ENCODE measurements at regions not wholly inside any gene's neighbourhood (a gene's known extent, or its start where the extent isn't known, plus 50 kb on each side); places are given as distances from the start of the nearest gene placed in this dataset.

DNA sequence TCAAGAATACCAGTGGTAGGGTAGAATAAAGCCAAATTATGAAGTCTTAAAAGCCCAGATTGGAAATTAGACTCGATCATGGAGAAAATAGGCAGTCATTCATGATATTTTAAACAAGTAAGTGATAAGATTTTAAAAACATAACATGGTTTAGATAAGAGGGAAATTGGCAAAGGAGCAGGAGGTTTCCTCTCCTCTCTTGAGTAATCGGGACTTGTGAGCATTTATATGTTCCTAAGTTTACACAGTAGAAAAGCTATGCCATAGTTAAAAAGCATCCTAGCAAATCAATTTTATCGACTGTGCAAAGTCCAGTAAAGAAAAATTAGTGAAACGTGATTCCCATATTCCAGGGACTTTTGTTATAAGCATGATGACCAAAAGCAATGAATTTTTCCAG lies 313.2 kb downstream of the AHR start:
- DNase-seq: no peak

DNA sequence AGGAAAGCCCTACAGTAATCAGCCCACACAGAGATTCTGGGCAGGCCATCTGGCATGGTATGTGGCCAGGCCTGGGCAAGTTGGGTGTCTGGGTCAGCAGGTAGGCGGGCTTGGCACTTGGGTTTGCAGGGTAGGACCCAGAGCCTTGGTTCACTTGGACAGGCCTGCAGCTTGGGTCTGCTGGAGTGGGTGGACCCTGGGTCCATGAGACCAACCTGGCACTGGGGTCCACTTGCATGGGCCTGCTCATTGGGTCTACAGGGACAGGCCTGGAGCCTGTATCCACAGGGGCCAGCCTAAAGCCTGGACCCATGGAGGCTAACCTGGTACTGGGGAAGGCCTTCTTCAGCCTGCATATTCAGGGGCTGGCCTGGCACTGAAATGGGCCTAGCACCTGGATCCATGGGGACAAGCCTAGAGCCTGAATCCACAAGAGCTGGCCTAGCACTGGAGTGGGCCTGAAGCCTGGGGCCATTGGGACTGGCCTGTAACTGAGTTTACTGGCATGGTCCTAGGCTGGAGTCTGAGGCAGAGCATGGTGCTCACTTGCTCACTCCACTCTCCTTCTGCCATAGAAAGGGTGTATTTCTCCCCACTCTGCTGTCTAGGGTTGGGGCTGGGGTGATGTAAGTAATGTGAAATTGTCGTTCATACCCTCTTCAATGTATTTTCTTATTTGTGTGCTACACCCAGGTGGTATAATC lies 315.0 kb downstream of the AHR start:
- DNase-seq: no peak

DNA sequence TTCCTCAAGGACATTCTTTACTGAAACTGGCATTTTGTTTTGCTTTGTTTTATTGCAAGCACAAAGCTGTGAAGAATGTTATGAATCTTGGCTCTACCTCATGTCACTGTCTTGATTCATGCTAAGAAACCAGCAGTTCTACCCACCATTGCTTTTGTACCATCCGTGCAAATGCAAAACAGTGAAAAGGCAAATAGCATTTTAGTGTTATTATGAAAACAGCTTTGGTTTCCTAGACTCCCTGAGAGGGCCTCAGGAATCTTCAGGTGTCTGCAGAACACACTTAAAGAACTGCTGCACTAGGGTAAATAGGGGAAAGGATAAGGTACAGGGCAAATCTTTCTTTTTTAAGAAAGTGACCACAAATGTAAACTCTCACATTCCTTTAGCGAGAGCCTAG lies 318.9 kb downstream of the AHR start:
- DNase-seq: no peak

DNA sequence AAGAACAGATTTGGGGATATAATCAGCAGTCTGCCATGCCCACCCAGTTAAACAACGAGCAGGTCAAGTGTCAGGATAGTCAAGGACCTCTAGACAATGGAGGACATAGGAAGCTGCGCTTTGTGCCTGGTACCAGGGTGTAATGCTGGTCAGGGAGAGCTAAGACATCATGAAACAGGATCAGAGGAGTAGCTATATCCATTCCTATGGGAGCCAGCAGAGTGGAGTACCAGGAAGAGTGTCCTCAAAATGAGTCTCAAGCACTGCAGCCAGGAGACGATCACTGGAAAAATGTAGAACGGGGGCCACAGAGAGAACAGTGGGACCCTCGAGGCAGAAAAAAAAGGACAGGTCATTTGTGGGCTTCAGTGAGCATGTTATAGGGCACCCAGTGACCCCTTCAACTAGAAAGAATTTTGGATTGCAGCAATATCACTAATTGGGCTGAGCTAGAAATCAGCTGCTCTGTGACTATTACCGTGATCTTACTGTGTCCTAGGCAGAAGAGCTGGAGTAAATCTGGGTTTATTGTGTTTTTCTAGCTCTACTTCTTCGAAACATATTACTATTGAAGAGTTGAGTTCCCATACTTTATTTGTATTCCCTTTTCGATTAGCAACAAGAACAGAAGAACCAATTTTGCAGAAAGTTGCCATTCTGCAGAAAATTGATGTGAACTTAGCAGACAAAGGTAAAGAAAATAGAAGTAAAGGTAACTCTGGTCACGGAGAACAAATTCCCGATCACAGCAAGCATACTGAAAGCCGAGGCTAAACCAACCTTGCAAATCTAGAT lies 319.6 kb downstream of the AHR start:
- DNase-seq: no peak

DNA sequence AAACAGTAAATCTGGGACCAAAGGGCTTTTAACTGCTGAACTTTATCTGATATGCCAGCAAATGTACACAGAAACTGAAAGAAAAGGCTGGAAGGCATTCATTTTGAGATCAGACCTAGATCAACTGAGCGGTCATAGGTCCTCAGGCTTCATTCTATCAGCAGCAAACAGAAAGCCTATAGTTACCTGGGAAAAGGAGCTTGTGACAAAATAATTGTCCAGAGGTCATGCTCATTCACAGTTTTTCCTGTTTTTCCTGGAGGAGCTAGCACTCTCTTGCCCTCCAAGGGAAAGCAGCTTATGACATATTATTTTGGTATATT lies 320.2 kb downstream of the AHR start:
- DNase-seq: no peak

DNA sequence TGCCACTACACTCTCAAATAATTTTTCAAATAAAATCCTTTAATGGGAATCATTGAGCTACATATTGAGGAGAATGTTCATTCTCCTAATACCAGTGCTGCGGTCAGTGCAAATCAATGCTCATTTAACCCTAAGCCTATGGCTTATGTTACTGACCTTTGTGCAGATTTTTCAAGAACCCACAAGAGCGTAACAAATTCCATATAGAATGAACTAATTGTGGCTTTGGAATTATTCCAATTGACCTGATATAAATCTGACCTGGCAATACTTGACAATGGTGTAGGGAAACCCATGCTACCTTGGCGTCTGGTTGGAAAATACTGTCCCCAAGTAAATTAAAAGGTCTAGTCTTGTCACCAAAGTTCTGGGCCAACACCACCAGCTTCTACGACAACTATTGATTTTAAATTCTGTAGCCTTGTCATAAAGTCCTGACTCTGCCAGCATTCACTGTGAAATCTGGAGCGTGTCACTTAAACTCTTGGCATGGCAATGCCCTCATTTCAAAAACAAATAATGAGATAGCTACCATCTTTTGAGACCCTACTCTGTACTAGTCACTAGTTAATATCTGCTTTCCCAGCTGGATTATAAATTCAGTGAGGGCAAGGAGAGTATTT lies 320.9 kb downstream of the AHR start:
- DNase-seq: no peak

DNA sequence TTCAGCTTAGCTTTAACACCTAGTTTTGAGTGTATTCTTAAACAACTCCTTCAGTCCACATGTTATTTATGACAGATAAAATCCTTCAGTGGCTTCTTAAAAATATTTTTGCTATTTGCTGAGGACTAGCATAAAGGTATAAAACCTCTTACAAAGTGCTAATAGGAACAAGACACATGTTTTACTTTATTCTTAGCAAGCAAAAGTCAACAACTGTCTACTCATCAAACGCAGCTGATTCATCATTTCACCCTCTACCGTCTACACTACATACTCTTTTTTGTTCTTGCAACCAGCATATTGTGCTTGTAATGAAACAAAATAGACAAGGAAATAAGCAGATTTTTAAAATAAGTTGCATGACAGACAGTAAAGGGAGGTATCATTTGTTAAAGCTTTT lies 319.7 kb downstream of the SNX13 start:
- DNase-seq: no peak

DNA sequence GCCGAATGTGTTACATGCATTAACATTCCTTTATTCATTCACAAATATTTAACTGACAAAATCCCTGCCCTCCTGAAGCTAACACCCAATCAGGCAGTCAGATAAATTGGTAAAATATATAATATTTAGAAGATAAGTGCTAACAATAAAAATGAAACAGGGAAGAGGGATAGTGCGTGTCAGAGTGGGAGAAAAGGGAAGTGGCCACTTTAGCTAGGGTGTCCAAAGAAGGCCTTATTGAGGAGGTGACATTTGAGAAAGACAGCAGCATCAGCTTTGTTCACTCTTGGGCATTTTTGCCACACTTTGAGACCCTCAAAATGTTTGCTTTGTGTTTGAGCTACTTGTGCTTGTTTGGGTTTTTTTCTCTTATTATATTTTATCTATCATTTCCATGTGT lies 317.8 kb downstream of the SNX13 start:
- no peak for DNase-seq

DNA sequence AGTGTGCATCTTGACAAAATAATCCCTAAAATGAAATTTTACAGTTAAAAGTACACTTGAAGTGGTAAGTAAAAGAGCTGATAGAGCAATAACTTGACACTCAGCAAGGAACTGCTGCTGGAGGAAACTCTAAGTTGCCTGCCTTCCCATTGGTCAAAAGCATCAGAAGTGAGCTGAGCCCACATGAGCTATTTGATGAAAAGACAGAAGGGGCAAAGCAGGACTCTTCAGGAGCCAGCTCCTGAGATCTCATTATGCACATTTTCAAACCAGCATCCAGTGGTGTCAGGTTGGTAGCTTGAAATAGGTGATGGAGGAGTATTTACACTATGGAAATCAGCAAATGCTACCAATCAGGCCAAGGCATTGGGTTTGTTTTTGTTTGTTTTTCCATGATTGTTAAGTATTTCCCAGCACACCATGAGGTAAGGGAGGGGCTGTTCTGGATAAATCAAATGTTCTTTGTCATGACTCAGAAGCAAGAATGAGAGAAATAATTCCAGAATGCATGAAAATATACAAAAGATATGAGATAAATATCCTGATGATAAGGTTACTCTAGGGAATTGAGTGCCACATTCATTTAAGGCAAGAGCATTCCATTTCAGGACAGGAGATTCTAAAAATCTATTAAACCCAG lies 316.6 kb downstream of the SNX13 start:
- no peak for DNase-seq

DNA sequence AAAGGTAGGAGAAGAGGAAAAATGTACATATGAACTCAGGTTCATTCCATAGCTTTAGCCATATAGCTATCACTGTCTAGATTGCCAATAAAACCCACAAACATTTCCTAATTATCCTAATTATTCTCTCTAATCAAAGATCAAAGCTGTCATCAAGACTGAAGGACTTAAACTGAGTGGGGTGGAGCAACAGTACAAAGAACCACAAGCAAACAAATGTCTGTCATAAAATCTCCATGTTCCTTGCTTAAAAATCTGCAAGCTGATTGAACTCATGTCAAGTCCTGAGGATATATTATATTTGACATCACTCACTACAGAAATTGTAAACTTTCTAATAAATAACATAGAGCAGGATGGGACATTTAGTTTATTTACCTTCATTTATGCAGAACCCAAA lies 315.9 kb downstream of the SNX13 start:
- no peak for DNase-seq

DNA sequence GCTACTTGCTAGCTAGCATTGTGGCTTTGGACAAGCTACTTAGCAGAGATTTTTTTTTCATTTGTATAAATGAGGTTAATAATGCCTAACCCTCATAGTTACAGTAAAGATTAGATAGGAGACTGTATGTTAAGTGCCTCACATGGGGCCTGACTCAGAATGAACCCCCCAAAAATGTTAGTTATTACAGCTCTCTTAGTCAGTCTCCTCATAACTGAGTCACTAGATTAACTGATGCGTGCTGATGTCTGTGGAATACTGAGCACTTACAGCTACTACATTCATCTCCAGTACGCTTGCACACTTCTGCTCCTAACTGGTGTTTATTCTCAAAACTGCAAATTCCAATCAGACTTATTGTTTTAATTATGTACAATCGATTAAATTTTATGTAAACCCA lies 315.3 kb downstream of the SNX13 start:
- no peak for DNase-seq

DNA sequence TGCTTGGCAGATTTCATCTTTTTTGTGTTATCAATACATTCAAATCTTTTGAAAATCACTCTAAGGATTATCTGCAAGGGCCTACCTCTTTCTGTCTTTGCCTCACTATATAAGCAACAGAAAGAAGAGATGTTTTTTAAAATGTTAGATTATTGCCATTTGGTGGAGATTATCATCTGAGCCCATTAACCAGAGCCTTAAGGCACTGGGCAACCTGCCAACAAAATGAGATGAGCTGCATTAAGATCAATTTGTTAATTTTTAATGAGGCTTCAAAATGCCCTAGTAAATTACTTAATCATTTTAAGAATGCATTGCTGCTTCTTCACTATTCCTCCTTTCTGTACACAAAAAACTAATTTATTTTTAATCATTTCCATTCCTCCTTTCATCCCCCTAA lies 314.1 kb downstream of the SNX13 start:
- DNase-seq: no peak

DNA sequence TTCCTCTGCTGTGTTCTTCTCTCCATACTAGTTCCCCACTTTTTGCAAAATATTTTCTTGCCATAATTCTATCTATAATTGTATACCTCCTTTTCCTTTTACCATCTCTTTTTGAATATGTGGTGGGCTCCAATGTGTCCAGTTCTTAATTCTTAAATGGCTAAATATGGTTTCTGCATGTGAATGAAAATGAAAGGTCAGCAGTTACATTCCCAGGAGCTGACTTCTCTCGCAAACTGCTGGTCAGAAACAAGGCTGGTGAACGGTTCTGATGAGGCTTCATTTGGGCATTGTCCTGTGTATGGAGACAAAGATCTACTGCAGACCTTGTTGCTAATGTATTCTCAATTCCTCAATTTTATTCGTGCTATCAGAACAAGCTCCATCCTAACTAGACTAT lies 309.2 kb downstream of the SNX13 start:
- no peak for DNase-seq

DNA sequence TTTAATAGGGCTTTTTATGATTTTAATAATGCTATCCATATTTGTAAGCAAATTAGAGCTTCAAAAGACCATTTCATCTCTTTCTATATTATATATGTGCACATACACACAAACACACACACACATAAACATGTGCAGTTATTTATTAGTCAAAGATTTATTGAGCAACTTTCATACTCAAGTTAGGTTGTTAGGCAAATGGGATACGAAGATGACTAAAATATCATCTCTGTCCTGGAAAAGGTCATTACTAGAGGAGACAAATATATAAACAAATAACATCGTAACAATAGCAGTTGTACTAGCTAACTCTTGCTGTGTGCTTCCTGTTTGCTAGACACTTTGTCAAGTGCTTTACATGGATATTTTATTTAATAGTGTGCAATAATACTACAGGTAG lies 307.9 kb downstream of the SNX13 start:
- DNase-seq: no peak

DNA sequence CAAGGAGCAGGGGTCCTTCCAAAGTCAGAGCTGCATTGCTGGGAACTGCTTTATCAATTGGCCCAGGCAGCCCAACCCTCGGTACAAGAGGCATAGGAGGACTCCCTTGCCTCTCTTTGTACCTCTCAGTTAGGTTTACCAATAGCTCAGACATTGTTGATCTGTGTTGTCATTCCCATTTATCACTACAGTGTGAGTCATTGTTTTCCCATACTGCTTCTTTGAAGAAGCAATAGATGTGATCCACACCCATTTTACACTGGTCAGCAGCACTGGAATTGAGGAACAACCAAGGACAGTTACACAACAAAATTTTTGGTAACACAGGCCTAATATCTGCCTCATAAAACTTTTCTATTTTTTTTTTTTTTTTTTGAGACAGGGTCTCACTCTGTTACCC lies 307.2 kb downstream of the SNX13 start:
- no peak for DNase-seq

DNA sequence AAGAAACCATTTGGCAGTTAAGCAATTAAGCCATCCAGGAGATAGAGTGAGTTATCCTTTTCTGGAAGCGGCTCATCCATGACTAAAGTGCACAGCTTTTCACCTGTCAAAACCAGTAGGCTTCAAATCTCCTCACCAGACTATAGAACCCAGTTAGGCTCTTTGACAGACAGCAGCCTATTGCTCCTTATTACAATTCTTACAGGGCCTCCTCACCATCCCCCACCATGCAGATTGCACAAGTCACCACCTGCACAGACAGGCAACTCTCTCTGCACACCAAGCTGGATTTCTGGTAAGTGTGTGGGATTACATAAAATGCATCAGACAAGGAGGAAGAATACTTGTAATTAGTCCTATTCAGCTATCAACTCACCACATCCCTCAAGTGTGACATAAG lies 301.6 kb downstream of the SNX13 start:
- no peak for DNase-seq

DNA sequence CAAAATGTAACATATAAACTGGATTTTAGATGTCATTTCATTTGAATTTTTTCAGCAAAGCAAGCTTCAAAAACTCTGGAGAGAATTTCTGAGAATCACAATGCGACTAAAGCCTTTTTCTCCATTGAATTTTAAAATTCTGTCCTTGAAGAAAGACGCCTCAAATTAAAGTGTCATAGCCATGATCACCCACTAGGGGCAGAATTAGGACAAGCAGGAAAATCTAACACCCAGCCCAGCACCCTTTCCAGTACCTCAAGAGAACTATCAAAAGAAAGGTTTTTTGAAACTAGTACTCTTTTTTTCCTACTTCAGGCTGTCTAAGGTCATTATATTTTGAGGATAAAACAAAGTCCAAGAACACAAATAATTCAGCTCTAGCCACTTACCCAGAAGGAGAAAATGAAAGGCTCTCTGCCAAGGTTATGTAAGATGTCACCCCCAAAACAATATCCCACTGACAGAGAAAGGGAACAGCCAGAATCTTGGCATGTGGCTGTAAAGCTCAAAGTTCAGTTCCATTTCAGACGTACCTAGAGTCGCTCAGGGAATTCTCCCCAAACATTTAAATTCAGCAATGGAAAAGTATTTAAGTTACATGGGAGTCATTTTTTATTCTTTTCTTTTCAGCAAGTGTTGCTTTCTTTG lies 299.4 kb downstream of the SNX13 start:
- no peak for DNase-seq

DNA sequence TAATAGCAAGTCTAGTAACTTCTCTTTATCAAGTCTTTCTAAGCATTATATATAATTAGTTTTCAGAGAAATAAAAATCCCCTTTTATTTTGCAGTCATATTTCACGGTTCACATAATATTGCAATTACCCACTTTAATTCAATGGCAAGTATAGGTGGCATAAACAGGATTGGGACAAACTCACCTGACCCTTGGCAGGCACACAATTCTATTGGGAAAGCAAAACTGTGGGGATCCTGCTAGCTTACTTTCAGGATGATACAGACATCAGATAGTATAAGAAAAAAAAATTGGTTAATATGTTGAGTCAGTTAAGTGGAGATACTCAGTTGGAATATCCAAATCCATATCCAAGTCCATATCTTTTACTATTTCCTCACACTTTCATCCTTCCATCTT lies 294.8 kb downstream of the SNX13 start:
- no peak for DNase-seq

DNA sequence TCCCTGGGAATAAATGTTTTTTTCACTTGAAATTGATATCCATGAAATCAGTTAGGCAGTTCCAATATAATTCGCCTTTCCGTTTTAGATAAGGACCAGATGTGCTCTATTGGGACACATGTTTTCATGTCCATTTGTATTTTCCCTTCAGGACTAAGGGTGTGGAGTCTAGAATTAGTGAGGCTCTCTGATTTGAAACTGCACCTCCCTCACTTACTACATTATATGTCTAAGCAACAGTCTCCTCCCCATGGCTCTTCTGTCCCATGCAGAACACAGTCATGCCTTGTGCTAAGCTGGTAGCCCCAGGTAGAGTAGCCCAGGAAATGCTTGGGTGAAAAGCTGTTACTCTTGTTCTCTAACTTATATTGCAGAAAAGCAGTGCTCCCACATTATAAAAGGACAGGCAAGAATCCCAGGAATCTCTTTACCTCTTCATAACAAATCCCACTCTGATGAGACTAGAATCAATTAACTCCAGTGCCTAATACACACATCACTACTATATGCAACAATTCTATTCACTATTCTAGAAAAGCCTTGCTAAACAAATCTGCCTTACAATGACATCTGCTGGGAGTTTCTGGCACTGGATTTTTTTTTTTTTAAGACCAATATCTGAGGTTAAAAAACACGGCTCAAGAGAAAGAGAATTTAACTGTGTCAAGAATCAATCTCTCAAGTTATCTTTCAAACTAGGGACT lies 293.9 kb downstream of the SNX13 start:
- DNase-seq: no peak

DNA sequence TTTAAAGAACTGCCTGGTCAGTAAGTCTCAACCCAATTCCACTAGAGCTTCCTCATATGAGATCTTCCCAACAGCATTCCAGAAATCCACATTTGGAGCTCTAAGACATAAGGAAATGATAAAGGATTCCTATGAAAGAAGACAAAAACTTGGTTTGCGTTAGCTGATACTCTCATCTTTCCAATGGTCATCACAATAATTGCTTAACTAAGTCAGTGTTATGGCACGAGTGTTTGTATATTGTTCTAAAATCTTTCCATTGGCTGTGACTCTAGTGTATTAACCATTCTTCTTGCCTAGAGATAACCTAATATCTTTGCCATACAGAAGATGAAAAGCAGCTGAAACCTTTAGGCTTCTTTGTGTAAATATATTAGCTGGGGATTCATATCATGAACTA lies 289.0 kb downstream of the SNX13 start:
- no peak for DNase-seq

DNA sequence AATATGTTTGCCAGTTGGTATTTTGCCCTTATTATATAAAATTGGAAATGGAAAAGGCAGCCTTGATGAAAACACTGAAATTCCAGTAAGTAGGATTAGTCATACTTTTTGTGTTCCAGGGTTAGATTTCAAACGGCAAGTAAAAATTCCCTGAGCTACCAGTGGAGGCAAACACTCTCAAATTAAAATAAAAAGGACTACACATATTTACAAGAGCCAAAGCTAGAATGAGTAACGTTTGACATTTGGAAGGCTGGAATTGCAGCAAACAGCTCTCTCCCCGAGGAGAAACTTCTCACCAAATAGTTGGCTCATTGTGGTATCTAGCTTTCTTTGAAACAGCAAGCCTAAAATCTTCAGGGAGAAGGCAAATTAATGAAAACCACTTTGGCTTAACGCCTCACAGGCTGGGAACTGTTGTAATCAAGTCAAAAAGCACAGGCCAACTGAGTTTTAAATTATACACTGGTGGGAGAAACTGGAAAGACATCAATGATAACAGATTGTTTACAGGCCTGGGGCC lies 288.4 kb downstream of the SNX13 start:
- no peak for DNase-seq

DNA sequence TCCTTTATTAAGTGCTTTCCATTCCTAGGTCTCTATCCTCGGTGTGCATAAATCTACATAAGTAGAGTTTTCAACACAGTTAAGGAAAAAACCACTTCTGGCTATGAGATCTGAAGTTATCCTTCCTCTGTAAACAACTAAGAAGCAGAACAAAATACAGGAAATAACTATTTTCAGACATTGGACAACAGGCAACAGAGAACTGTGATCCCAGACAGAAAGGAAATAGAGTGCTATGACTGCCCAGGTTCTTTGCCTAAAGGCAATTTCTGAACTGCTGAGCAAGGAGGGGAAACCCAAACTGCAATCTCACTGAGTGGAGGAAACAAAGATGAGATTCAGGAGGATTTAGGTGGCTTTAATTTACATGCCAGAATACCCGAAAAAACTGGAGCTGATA lies 285.4 kb downstream of the SNX13 start:
- no peak for DNase-seq

DNA sequence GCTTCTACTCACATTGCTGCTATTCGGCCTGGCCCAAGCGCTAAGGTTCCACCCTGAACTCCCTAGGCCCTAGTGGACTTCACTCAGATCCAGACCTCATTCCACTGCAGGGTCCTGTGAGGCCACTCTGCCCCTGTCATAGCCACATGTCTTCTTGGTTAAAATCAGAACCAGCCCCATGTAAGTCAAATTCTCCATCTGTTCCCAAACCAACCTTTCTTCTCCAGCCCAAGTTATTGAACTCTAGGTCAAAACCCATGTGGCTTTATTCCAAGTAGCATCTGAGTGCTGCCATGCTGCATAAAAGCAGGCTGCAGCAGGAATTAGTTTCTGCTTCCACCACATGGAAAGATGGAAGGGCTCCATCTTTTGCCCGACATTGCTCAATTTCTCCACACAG lies 281.2 kb downstream of the SNX13 start:
- no peak for DNase-seq

All from DMS153 (cell line).